H1 (cell line): ENCODE measurements at regions not wholly inside any gene's neighbourhood (a gene's known extent, or its start where the extent isn't known, plus 50 kb on each side); places are given as distances from the start of the nearest gene placed in this dataset.

Experiments used
- CTCF ChIA-PET: fragments of 300-600 bp; sonication (Branson Sonifier 250); formaldehyde crosslinking; loops from one replicate; lab custom pipeline; 2021; ENCODE audit not compliant: partially characterized antibody; lab: Charles Lee
- POLR2A ChIA-PET: fragments of 300-600 bp; sonication (Branson Sonifier 250); formaldehyde crosslinking; loops from one replicate; lab custom pipeline; 2021; ENCODE audit warnings: inconsistent platforms; ENCODE audit not compliant: partially characterized antibody; lab: Charles Lee
- DNase-seq, 2 experiments: peaks; one replicate each; pipeline versions ENCODE4 v3.0.0 to v3.0.0-alpha.2; 2010 to 2022; ENCODE audit warnings: low spot score in 2 of 2, low read depth in 1 of 2, mixed read lengths in 1 of 2
- FAIRE-seq: peaks from 2 replicates; lab custom pipeline; 2011; peaks lifted over from hg19 to GRCh38; lab: Jason Lieb, UNC
- H2AFZ ChIP-seq: 2 replicates; pipeline ENCODE4 v1.8.1; 2012; ENCODE audit warnings: low read length, inconsistent platforms
- H2AK5ac ChIP-seq: 2 replicates; pipeline ENCODE4 v1.6.1; 2013; ENCODE audit warnings: low read depth, low read length
- H2BK120ac ChIP-seq: replicated peaks from 2 replicates; pipeline ENCODE3; 2013; ENCODE audit warnings: low read depth, low read length, inconsistent platforms
- H2BK12ac ChIP-seq: 2 replicates; pipeline ENCODE4 v1.6.1; 2013; ENCODE audit warnings: low read depth, low read length
- H2BK15ac ChIP-seq: 2 replicates; pipeline ENCODE4 v1.6.1; 2013; ENCODE audit warnings: low read length
- H2BK20ac ChIP-seq: 2 replicates; pipeline ENCODE4 v1.6.1; 2013; ENCODE audit warnings: low read length
- H2BK5ac ChIP-seq: 2 replicates; pipeline ENCODE4 v1.6.1; 2013; ENCODE audit warnings: low read depth, low read length
- H3K14ac ChIP-seq: 2 replicates; pipeline ENCODE4 v1.6.1; 2013; ENCODE audit warnings: inconsistent platforms; ENCODE audit not compliant: insufficient read length
- H3K18ac ChIP-seq: 2 replicates; pipeline ENCODE4 v1.6.1; 2013; ENCODE audit warnings: low read length; ENCODE audit errors: extremely low read depth
- H3K23ac ChIP-seq: 2 replicates; pipeline ENCODE4 v1.6.1; 2013; ENCODE audit warnings: inconsistent platforms; ENCODE audit not compliant: insufficient read length
- H3K23me2 ChIP-seq: 2 replicates; pipeline ENCODE4 v1.6.1; 2013; ENCODE audit warnings: low read depth, low read length
- H3K27ac ChIP-seq: 2 replicates; pipeline ENCODE4 v1.6.1; 2011; ENCODE audit warnings: low read depth, low read length, inconsistent platforms
- H3K27me3 ChIP-seq, 4 experiments: replicated peaks in 1 of 4; 1 replicate in 1 of 4; 2 replicates in 3 of 4; pipeline versions ENCODE4 v1.6.1 to v1.8.1; 2011 to 2013; ENCODE audit warnings: low read length in 3 of 4, mild to moderate bottlenecking in 3 of 4, inconsistent platforms in 2 of 4, mixed read lengths in 2 of 4, moderate library complexity in 1 of 4; ENCODE audit not compliant: control insufficient read depth in 3 of 4, insufficient read depth in 3 of 4; ENCODE audit errors: extremely low read depth in 1 of 4
- H3K36me3 ChIP-seq, 4 experiments: 2 replicates each; pipeline versions ENCODE4 v1.6.1 to v1.8.1; 2011 to 2013; ENCODE audit warnings: mild to moderate bottlenecking in 4 of 4, low read length in 3 of 4, moderate library complexity in 2 of 4, control low read depth in 1 of 4, inconsistent platforms in 1 of 4; ENCODE audit not compliant: insufficient read depth in 4 of 4, control insufficient read depth in 2 of 4
- H3K4ac ChIP-seq: replicated peaks from 2 replicates; pipeline ENCODE3; 2013; ENCODE audit warnings: low read length, low read depth, mixed read lengths, inconsistent platforms; ENCODE audit not compliant: insufficient read length
- H3K4me1 ChIP-seq, 4 experiments: replicated peaks in 1 of 4; 1 replicate in 1 of 4; 2 replicates in 3 of 4; pipeline versions ENCODE4 v1.6.1 to v1.8.1; 2011 to 2013; ENCODE audit warnings: low read length in 3 of 4, inconsistent platforms in 2 of 4, mixed read lengths in 1 of 4; ENCODE audit not compliant: insufficient read depth in 4 of 4, control insufficient read depth in 3 of 4
- H3K4me2 ChIP-seq, 2 experiments: 2 replicates each; pipeline versions ENCODE4 v1.6.1 to v1.8.1; 2011 to 2013; ENCODE audit warnings: low read depth in 2 of 2, low read length in 2 of 2, control low read depth in 1 of 2, inconsistent platforms in 1 of 2, mild to moderate bottlenecking in 1 of 2; ENCODE audit not compliant: insufficient read depth in 1 of 2
- H3K4me3 ChIP-seq, 4 experiments: fragments of 200-600, 300-600 bp in 1 of 4; sonication (generic), shearing (Covaris generic), sonication (Bioruptor Twin) in 1 of 4; 2 replicates each; pipeline versions ENCODE4 v1.5.1 to v1.8.1; 2011 to 2016; ENCODE audit warnings: low read length in 4 of 4, low read depth in 3 of 4, control low read depth in 2 of 4, inconsistent platforms in 2 of 4, mild to moderate bottlenecking in 2 of 4, mixed read lengths in 1 of 4, moderate library complexity in 1 of 4; ENCODE audit not compliant: insufficient read depth in 2 of 4; ENCODE audit errors: extremely low read depth in 1 of 4
- H3K56ac ChIP-seq: replicated peaks from 2 replicates; pipeline ENCODE3; 2013; ENCODE audit warnings: low read depth, mild to moderate bottlenecking, mixed read lengths, low read length, inconsistent platforms; ENCODE audit not compliant: insufficient read length
- H3K79me1 ChIP-seq: 2 replicates; pipeline ENCODE4 v1.6.1; 2013; ENCODE audit warnings: low read depth, low read length, control low read depth
- H3K79me2 ChIP-seq, 2 experiments: 2 replicates each; pipeline versions ENCODE4 v1.6.1 to v1.8.1; 2012 to 2013; ENCODE audit warnings: low read length in 2 of 2, mild to moderate bottlenecking in 2 of 2, inconsistent platforms in 1 of 2; ENCODE audit not compliant: insufficient read depth in 2 of 2, control insufficient read depth in 1 of 2
- H3K9ac ChIP-seq, 4 experiments: replicated peaks in 1 of 4; 1 replicate in 1 of 4; 2 replicates in 3 of 4; pipeline versions ENCODE4 v1.6.1 to v1.8.1; 2011 to 2013; ENCODE audit warnings: low read depth in 3 of 4, low read length in 3 of 4, control low read depth in 2 of 4, mild to moderate bottlenecking in 2 of 4, moderate library complexity in 2 of 4, inconsistent platforms in 1 of 4; ENCODE audit errors: extremely low read depth in 1 of 4
- H3K9me3 ChIP-seq, 2 experiments: 2 replicates each; pipeline versions ENCODE4 v1.6.1 to v1.8.1; 2012 to 2013; ENCODE audit warnings: mild to moderate bottlenecking in 2 of 2, moderate library complexity in 2 of 2, control low read depth in 1 of 2, inconsistent platforms in 1 of 2, low read depth in 1 of 2, low read length in 1 of 2, mixed read lengths in 1 of 2; ENCODE audit not compliant: insufficient read depth in 2 of 2
- H4K20me1 ChIP-seq, 2 experiments: replicated peaks in 1 of 2; 2 replicates each; pipeline versions ENCODE3 to v1.8.1; 2011 to 2013; ENCODE audit warnings: inconsistent platforms in 2 of 2, low read length in 2 of 2, mild to moderate bottlenecking in 1 of 2; ENCODE audit not compliant: insufficient read depth in 2 of 2, control insufficient read depth in 1 of 2
- H4K5ac ChIP-seq: 2 replicates; pipeline ENCODE4 v1.6.1; 2013; ENCODE audit warnings: low read length, low read depth, mixed read lengths, inconsistent platforms; ENCODE audit not compliant: insufficient read length
- H4K8ac ChIP-seq: 2 replicates; pipeline ENCODE4 v1.8.0; 2013; ENCODE audit warnings: mild to moderate bottlenecking, moderate library complexity, low read length, inconsistent platforms; ENCODE audit not compliant: insufficient read depth; ENCODE audit errors: extremely low read depth
- H4K91ac ChIP-seq: replicated peaks from 2 replicates; pipeline ENCODE3; 2013; ENCODE audit warnings: low read length, mixed read lengths, inconsistent platforms; ENCODE audit not compliant: insufficient read length
- SIX5 ChIP-seq: IDR thresholded peaks from 2 replicates; pipeline ENCODE4 v1.6.1; 2011; ENCODE audit warnings: mild to moderate bottlenecking, low read depth, low read length
- TCF12 ChIP-seq: IDR thresholded peaks from 2 replicates; pipeline ENCODE4 v1.6.1; 2011; ENCODE audit warnings: low read depth, mild to moderate bottlenecking, low read length
- WGBS, 2 experiments: shearing (Covaris generic) in 1 of 2; methylation state at CpG; one replicate each; pipeline versions ENCODE4 v1.1.6 to v1.1.7; 2013 to 2015; ENCODE audit warnings: low lambda C conversion rate in 2 of 2, mixed read lengths in 2 of 2, inconsistent platforms in 1 of 2, low coverage in 1 of 2, missing lambda C conversion rate in 1 of 2; ENCODE audit not compliant: insufficient replicate concordance in 2 of 2, insufficient coverage in 1 of 2, insufficient read length in 1 of 2; ENCODE audit errors: extremely low coverage in 1 of 2, missing lambda C conversion rate in 1 of 2; 5-methylcytosine and 5-hydroxymethylcytosine counted together

DNA sequence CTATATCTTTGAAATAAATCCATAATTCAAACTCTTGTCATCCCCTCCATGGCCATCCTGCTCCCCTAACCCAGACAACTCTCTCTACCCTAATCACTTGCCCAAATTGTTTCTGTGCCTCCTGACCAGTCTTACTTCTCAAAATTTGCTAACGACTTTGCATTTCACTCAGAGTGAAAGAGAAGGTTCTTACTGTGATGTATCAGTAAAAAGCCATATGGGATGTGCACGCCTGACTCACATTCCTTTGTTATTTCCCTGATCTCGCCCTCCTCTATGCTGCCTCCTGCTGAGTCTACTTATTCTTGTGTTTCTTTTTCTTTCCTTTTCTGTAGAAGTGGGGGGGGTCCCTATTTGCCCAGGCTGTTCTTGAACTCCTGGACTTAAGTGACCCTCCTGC, 487.2 kb upstream of the FRG2C start:
- H3K4me1 ChIP-seq, result peaks cover 0 to 4% (median 0%) of the 10 kb centered on the region in 4 experiments; a peak in 3 of 7 replicates
- no peak overlapping the region for H2BK12ac ChIP-seq
- H3K27ac ChIP-seq, result no peak overlapping the region
- H4K91ac ChIP-seq, result no peak overlapping the region
- H3K4ac ChIP-seq, result no peak overlapping the region
- H4K8ac ChIP-seq, result no peak overlapping the region
- POLR2A ChIA-PET, result no interaction called here
- H4K20me1 ChIP-seq, result no peaks in the 10 kb centered on the region
- no peak for FAIRE-seq
- H3K23ac ChIP-seq, result no peak overlapping the region
- CTCF ChIA-PET, result interaction anchor here (1.2 kb wide), 1 partner anchor 18 kb away, joined by 3 read pairs; no protein-coding TSS in a partner anchor
- H3K79me2 ChIP-seq, result no peaks in the 10 kb centered on the region
- H3K9ac ChIP-seq, result no peak overlapping the region
- H2BK15ac ChIP-seq, result no peak overlapping the region
- no peak for DNase-seq
- H3K79me1 ChIP-seq, result no peaks in the 10 kb centered on the region
- no peak overlapping the region for H3K18ac ChIP-seq
- no peaks in the 10 kb centered on the region for H3K23me2 ChIP-seq
- 79% methylated on average over 3 of the region's 3 CpGs; no CpG with 5 or more reads in 1 of the 2 experiments for WGBS, 2 experiments
- H3K27me3 ChIP-seq, result no peaks in the 10 kb centered on the region
- H3K4me2 ChIP-seq, result no peak overlapping the region
- H3K14ac ChIP-seq, result no peak overlapping the region
- H2AFZ ChIP-seq, result no peak overlapping the region
- H2BK120ac ChIP-seq, result no peak overlapping the region
- H3K4me3 ChIP-seq, result no peak overlapping the region
- H3K9me3 ChIP-seq, result 0 out of 4 replicates have a peak, but pooled peaks cover 0 to 2% of the 10 kb centered on the region in 2 experiments
- H4K5ac ChIP-seq, result no peak overlapping the region
- H3K36me3 ChIP-seq, result no peaks in the 10 kb centered on the region
- no peak overlapping the region for H2BK20ac ChIP-seq
- H3K56ac ChIP-seq, result no peak overlapping the region
- H2AK5ac ChIP-seq, result no peak overlapping the region
- no peak overlapping the region for H2BK5ac ChIP-seq
- no peak for TF ChIP-seq SIX5
- no peak for TF ChIP-seq TCF12
